ENCODE measurements at regions not wholly inside any gene's neighbourhood (a gene's known extent, or its start where the extent isn't known, plus 50 kb on each side); places are given as distances from the start of the nearest gene placed in this dataset.
"Not testable (repeated sequence)": the region's sequence is repeated elsewhere in the genome, so short reads cannot be mapped to it uniquely, and the experiment has no call there.

GRCh38 chr11:13782390-13783075, 114.1 kb downstream of the FAR1 start:
- DNase-seq (ENCODE audit: low read depth in 2 of 2): no peak

GRCh38 chr11:13784441-13784840, 116.0 kb downstream of the FAR1 start:
- DNase-seq (ENCODE audit: low read depth in 2 of 2): no peak

- no peak for DNase-seq (ENCODE audit: low read depth in 2 of 2)
These were observed 116.4 kb downstream of the FAR1 start for GRCh38 chr11:13784855-13785254.

GRCh38 chr11:13786688-13787087, 118.2 kb downstream of the FAR1 start:
- no peak for DNase-seq (ENCODE audit: low read depth in 2 of 2)

GRCh38 chr11:13797616-13798015, 129.1 kb downstream of the FAR1 start:
- not testable (repeated sequence) for DNase-seq (ENCODE audit: low read depth in 2 of 2)

- no peak for DNase-seq (ENCODE audit: low read depth in 2 of 2)
These were observed 132.4 kb downstream of the FAR1 start for GRCh38 chr11:13800901-13801300.

- DNase-seq (ENCODE audit: low read depth in 2 of 2): no peak
These were observed 144.2 kb upstream of the SPON1 start for GRCh38 chr11:13818325-13818724.

GRCh38 chr11:13826505-13827278, 135.8 kb upstream of the SPON1 start:
- no peak for DNase-seq (ENCODE audit: low read depth in 2 of 2)

- DNase-seq (ENCODE audit: low read depth in 2 of 2): no peak
These were observed 130.8 kb upstream of the SPON1 start for GRCh38 chr11:13831696-13832095.

GRCh38 chr11:13834463-13834862, 128.1 kb upstream of the SPON1 start:
- no peak for DNase-seq (ENCODE audit: low read depth in 2 of 2)

GRCh38 chr11:13836666-13837065, 125.9 kb upstream of the SPON1 start:
- DNase-seq (ENCODE audit: low read depth in 2 of 2): no peak

GRCh38 chr11:13837286-13837685, 125.2 kb upstream of the SPON1 start:
- no peak for DNase-seq (ENCODE audit: low read depth in 2 of 2)

- no peak for DNase-seq (ENCODE audit: low read depth in 2 of 2)
These were observed 121.1 kb upstream of the SPON1 start for GRCh38 chr11:13841393-13841792.

GRCh38 chr11:13848031-13848430, 114.5 kb upstream of the SPON1 start:
- no peak for DNase-seq (ENCODE audit: low read depth in 2 of 2)

- no peak for DNase-seq (ENCODE audit: low read depth in 2 of 2)
These were observed 112.1 kb upstream of the SPON1 start for GRCh38 chr11:13850231-13851005.

- DNase-seq (ENCODE audit: low read depth in 2 of 2): no peak
These were observed 110.8 kb upstream of the SPON1 start for GRCh38 chr11:13851691-13852090.

- DNase-seq (ENCODE audit: low read depth in 2 of 2): no peak
These were observed 110.0 kb upstream of the SPON1 start for GRCh38 chr11:13852481-13852880.

GRCh38 chr11:13857828-13858227, 104.7 kb upstream of the SPON1 start:
- DNase-seq (ENCODE audit: low read depth in 2 of 2): no peak

- DNase-seq (ENCODE audit: low read depth in 2 of 2): no peak
These were observed 102.6 kb upstream of the SPON1 start for GRCh38 chr11:13859892-13860291.

- peak in 1 of 2 donors; percentile 4 for DNase-seq (ENCODE audit: low read depth in 2 of 2)
These were observed 101.1 kb upstream of the SPON1 start for GRCh38 chr11:13861411-13861810.

- no peak for DNase-seq (ENCODE audit: low read depth in 2 of 2)
These were observed 99.6 kb upstream of the SPON1 start for GRCh38 chr11:13862845-13863392.

All from dermis microvascular lymphatic vessel endothelial cell (primary cell).